ENCODE measurements at regions not wholly inside any gene's neighbourhood (a gene's known extent, or its start where the extent isn't known, plus 50 kb on each side); places are given as distances from the start of the nearest gene placed in this dataset.
A peak's percentile ranks its signal among the peaks of the same experiment; 100 is the strongest.
"Not testable (repeated sequence)": the region's sequence is repeated elsewhere in the genome, so short reads cannot be mapped to it uniquely, and the experiment has no call there.

DNA sequence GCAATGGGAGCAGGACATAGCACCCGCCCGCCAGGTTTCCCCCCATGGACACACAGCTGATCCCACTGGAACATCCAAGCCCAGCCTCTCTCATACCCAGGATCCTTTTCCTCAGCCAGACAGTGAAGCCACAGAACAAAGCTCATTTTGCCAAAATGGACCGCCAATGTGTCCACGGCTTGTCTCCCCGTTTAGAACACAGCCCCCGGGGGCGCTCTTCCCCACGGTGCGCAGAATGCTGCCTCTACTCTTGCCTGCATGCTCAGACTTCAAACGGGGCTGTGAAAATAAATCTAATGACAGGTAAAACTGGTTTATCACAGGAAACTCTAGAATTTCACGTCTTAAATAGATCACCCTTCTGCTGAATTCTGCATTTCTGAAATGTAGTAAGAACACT is 548.5 kb upstream of the ID2 start:
- no peak for DNase-seq

DNA sequence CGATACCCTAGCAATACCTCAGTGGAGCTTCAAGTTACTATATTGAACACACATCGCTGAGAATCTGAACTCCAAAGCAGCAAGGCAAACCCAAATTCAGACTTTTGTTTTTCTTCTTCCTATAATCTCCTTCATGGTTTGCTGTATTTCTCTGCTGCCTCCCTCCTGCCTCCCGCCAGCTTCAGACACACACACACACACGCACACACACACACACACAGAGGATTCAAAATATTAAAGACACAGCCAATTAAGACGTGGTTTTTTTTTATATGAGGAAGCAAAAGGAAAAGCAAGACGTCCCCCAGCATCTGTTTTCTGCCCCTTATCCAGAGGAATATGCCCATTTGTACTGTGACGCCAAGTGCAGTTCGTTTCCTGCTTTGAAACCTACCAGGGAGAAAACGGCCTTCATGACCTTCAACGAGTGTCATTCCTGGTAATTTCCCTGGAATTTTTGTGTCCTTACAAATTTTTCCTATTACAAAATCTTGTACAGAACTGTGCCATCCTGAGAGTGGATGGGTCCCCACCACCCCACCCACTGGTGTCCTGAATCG is 547.9 kb upstream of the ID2 start:
- no peak for DNase-seq

DNA sequence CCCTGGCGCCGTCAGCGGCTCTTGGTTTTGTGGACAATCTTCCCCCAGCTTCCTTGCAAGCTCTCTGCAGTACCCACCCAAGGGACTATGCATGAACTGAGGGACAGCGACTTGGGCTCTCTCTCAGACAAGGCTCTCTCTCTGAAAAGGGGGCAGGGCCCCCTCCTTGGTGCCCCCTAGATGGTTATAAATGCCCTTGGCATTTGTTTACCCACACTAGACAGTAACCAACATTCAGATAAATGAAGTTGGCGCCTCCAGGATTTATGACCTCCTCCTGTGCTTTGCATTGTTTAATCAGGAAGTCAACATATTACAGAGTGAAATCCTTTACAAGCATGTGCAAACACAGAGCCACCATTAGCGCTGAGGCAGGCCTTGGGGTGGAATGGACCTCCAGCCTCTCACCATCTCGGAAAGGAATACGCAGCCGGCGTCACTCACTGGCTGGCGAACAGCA is 547.4 kb upstream of the ID2 start:
- DNase-seq: no peak

DNA sequence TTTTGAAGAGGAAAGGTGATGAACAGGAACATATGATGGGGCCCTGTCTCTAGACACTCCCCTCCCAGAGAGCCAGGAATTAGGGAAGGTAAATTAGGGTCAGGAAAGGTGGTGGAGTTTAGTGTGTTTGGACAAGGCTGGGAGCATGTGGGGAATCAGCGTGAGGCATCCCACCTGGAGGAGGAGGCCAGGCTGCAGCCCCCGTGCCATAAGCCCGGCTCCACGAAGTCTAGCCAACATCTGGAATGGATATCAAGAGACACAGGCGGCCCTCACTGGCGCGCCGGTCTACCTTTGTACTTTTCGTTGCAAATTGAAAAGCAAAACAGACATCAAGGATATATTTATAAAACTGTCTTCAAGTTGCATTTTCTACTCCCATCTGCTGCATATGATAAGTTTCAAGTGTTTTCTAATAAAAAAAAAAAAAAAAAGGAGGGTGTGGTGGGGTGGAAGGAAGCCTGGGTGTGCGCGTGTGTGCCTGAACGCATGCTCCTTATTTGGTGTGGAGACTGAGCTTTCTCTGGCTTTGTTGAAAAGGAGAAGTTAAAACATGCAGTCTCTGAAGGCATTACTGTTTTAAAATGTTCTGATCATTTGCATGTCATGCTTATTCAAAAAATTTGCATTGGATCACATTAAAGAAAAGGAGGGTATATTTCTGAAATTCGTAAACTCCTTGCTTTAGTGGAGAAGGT is 546.7 kb upstream of the ID2 start:
- DNase-seq: no peak

DNA sequence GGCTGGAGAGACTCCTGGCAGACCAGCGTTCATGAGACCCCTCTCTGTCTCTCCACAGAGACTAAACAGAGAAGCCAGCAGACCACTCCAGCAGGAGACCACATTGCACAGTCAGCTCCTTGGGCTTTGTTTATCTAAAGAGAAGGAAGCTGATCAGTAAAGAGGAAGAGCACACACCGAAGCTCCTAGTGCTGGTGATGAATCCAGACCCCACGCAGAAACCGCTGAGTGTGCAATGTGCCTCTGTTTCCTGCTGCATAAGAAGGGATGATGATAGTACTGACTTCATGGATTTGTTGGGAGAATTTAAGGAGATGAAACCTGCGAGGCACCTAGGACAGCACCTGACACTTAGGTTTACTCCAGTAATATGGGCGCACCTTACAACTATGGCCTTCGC is 544.1 kb upstream of the ID2 start:
- DNase-seq: no peak

DNA sequence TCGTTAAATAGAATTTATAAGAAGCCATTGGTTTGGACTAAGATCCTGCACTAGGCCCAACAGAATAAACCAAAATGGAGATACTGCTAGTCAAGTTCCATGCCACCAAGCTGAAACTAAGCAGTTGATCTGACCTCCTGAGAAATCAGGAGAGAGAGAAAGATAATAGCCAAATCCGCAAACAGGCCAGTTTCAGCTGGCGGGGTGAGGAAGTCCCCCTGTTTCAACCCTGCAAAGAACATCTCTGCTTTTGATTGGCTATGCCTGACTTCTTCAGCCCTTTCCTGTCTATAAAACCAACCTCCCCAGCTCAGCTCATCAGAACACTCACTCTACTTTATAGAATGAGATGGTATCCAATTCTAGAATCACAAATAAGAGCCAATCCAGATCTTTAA is 543.3 kb upstream of the ID2 start:
- no peak for DNase-seq

DNA sequence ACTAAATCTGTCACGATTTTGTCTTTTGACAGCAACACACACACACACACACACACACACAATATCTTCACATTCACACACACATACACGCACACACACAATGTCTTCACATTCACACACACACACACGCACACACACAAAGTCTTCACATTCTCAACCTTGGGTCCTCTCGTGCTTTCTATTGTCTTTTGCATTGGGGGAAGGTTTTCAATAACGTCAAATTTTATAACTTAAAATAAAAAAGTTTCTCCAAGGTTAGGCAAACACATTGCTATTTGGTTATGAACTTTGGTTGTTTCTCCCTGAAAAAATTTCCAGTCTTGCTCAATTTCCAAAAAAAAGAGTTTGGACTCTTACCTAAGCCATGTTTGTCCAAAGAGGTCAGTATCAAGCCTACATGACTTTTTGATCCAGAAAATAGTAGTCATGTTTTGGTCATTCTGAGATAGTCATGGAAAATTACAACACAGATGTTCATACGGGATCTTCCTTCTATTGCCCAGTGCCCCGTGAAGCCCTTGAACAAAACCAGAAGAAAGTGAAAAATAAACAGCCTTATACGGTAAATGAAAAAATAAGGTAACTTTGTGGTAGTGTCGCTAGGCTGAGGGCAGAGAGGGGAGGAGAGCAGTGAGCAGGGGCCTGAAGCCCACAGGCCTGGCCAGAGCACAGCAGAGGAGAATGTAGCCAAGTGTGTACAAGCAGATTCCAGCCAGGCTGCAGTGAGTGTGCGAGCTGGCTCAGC is 542.8 kb upstream of the ID2 start:
- no peak for DNase-seq

DNA sequence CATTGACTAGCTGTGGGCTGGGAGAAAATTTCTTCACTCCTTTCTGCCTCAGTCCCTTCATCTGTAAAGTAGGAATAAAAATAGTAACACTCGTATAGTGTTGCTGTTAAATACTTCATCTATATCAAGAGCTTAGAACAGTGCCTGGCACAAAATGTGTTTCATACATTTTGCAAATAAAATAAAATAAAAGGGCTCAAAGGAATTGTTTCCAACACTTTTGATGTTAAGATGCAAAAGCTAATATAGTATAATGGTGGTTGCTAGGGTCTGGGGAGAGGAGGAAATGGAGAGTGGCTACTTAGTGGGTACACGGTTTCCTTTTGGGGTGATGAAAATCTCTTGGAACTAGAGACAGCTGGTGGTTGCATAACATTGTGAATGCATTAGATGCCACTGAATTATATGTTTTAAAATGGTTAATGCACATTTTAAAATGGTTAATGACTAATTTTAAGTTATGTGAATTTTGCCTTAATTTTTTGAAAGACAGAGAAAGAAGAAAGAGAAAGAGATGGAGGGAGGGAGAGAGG is 542.1 kb upstream of the ID2 start:
- no peak for DNase-seq

DNA sequence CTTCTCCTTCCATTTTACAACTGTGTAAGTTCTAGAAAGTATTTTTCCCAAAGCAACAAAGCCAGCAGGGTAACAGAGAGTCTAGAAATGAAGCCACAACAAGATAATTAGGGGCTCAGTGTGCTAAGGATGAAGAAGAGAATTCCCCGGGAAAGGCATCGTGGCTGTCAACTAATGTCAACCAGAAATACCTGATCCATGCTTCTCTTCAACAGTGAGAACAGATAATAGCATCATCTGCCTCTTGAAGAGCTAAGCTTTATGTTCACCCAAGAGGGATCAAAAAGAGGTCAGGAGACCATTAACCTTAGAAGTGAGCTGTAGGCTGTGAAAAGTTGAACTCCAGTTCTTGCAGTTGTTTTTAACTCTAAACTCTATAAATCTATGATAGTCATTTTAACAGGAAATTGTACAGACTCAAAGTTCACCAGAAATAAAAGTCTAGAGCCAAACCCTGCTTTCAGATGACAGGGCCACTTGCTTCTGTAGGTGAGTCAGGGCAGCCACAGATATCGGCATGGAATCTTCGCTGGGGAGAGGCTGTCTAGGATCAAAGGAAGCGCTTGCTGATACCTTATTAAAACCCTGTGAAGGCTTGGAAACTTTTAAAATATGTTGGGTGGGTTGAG is 540.7 kb upstream of the ID2 start:
- no peak for DNase-seq

DNA sequence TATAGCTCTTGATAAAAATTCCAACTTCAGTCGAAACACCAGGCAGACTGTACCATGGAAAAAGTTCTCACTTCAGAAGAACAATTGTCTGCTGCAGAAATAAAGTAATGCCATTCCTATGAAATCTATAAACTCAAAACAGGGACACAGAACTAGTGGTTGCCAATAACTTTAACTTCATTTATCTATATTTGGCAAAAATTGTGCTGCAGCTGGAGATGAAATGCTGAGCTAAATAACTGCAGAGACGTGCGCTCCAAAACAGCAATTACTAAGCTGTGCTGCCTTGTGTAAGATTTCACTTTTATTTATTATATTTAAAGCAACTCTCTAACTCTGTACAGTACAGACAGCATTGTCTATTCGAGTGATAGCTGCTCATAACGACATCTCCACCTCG is 540.1 kb upstream of the ID2 start:
- DNase-seq: no peak

DNA sequence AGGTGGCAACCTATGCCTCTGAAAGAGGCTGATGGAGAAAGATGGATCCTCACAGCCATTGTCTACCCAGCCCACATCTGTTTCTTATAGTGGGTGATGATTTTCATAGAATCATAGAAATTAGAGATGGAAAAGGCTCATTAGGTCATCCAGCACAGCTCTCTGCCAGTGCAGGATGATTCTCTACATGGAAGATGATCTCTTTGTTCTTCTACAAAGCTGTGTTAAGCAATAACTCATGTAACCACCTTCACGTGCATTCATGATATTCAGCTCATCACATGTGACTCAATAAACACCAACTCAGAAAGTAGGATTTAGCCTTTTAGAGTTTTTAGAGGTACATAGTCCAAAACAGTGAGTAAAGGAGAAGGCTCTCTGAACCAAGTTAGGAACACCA is 539.4 kb upstream of the ID2 start:
- DNase-seq: no peak

DNA sequence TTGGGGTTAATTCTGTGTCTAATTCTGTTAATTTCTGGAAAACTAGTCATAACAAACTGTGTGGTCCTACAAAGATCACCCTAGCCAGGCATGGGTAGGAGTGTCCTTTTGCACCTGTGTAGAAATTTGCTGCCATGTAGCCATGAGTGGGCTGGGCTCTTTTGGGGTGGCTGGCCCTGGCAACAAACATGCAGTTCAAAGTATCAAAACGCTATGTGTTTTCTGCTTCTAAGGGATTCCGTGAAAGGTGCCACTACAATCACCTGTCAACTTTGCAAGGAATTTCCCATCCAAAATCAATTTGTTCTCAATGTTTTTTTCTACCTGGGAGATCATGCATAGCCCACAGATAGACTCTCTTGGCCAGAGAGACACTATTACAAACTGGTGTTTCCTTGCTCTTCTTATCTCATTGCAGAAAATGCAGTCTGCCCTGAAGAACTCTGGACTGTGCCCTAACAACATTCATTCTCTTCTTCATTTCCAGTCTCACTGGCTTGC is 537.7 kb upstream of the ID2 start:
- no peak for DNase-seq

DNA sequence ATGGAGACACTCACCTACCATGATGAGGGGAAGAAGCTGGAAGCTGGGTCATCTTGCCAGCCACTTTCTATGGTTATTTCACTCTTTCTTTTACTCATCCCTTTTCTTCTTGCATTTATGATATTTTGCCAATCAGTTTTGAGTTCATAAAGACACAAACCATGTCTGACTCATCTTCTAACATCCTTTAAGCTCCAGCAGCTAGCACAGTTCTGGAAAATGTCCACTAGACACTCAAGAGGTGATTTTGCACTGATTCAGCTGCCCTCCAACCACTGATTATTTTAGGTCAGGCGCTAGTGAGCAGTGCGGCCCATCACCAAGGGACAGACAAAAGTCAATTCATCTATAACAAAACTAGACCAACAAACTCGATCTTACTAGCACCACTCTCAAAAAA is 537.1 kb upstream of the ID2 start:
- no peak for DNase-seq

DNA sequence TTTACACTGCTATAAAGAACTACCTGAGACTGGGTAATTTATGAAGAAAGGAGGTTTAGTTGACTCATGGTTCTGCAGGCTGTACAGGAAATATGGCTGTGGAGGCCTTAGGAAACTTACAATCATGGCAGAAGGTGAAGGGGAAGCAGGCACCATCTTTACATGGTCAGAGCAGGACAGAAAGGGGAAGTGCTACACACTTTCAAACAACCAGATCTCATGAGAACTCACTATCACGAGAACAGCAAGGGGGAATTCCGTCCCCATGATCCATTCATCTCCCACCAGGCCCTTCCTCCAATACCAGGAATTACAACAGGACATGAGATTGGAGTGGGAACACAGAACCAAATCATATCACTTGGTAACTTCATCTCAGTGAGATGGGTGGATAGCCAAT is 536.5 kb upstream of the ID2 start:
- not testable (repeated sequence) for DNase-seq

DNA sequence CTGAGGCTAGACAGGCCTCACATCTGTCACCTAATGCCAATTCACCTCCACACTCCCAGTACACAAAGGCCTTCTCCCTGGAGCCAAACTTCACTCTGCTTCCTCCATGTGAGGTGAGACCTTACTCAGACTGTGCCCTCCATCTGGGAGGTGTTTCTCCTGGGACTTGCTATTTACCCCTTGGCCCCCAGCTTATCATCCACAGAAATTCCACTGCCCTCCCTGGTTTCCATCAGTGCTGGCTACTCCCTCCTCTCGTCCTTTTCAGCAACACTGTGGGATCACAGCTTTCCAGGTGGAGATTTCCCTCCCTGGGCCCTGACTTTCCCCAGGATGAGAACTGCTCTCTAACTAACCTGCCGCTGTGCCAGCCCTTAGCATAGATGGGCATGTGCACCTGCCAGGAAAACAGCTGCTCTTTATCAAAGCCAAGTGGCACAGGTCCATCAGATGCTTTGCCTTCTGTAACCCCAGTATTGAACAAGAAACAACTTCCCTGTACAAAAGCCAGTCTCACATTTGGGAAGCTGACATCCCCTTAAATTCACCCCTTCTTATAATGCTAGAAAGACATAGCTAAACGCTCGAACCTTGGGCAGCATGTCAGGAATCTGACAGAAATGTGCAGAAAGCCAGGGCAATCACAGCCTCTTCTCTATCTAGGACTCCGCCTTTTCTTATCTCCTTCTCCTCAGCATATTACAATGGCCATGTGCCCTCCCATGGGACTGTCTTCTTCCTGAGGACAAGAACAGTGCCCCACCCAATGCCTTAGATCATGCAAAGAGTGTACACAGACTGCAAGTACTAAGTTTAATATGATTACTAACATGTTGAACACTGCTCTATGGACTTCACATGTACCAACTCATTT is 535.5 kb upstream of the ID2 start:
- DNase-seq: peak in 1 of 2 experiments; percentile 33

DNA sequence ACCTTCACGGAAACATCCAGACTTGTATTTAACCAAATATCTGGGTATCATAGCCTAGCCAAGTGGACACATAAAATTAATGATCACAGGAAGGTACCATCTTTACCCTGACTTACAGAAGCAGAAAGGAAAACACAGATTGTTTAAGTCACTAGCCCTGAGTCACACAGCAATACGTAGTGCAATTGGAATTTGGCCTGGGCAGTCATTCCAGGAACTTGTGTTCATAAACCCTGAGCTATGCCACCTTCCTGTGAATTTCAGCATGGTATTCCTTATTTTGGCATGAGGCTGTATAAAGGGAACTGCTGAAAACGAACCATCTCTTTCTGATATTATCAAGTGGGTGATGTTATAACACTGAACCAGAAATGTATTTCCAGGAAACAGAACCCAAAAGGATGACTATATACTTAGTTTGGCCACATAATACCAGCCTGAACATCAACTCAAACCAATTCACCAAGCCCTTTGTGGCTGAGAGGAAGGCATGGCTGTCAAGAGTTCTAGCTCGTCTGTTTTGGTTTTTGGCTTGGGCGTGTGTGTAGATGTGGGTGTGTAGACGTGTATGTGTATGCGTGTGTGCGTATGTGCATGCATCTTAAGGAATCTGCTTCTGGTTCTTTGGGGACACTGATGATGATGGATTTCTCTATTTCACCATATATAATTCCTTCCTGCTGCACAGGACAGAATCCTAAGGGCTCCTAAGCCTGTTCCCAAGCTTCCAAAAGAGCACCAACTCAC is 533.4 kb upstream of the ID2 start:
- no peak for DNase-seq

DNA sequence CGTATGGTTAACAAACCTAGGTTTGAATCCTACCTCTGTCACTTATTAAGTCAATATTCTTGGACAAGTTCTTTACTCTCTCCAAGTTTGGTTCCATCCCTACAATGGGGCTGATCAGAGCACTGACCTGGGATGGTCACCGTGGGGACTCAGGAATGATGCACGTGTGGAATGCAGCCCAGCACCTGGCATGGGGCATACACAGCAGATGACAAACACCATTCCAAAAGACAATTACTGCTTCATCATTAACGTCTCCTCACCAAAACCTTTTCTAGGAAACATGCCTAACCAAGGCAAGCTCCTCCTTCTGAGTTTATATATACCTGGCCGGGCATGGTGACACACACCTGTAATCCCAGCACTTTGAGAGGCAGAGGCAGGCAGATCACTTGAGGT is 532.9 kb upstream of the ID2 start:
- DNase-seq: no peak

DNA sequence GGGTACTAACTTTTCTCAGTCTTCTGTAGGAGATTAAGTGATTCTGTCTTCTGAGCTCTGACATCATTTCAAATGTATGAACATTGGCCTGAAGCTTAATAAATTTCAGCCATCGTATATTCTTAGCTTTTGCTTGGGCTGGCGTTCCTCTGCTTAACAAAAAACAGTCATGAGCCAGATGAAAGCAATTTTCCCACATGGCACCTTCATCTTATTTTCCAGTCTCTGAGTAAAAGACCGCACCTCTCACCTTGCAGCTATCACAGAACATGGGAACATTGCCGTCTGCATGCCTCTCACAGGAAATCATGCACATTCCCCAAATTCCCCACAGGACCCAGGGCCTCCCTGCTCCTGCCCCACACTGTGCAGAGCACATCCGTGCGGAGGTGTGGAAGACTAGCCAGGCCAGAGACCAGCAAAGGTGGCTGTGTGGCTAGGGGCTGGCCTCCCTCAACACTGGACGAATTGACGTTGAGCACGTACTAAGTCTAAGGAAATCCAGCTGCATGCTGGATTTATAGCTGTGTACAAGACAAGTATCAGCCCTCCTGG is 531.8 kb upstream of the ID2 start:
- no peak for DNase-seq

DNA sequence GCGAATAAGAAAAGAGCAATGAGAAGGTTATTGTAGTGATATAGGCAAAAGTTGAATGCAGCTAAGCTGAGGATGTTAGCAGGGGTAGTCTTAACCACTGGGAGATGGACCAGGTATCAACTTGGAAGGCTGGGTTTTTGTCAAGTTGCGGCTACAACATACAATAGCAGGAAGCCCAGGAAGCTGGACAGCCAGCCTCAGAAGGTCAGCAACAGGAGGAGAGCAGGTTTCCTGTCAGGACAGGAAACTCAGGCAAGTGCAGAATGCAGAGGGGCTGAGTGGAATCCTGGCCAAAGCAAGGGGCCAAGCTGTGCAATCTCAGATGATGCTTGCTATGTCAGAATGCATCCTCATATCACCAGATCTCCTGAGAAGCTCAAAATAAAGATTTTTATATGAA is 530.0 kb upstream of the ID2 start:
- no peak for DNase-seq

DNA sequence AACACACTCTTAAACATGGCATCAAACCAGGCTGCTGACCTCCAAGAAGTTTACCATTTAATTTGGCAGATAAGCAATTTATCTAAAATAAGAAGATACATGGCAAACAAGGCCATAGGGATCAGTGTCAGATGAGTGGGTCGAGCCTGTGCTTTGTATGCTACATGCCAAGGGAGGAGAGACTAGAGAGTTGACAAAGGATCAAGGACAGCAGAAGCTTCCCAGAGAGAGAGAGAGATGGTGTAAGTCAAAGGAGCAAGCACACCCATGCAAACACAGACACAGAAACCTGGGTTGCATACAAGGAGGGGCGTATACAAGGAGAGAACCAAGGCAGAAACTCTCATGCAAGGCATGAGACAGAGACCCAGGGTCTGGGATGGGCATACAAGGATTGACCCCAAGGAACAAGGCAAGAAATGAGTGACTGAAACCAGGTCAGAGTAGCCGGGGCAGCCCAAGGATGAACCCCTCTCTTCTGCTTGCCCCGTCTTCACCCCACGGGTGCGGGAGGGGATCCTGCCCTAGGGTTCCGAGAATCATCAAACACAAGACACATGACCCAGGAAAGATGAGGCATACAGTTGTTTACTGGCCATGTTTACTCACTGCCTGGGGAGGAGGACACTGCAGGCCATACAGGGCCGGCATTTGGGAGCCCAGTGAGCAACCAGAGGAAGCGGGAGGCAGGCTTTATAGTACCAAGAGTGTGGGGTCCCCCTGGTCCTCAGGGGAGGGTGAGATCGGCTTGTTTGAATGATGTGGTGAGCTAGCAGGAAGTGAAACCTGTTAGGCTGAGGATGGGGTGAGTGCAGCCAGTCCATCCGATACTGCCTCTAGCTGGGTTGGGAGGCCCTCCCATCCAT is 529.2 kb upstream of the ID2 start:
- no peak for DNase-seq
